Gastroesophageal sphincter (tissue), 3 donors: ENCODE measurements at regions not wholly inside any gene's neighbourhood (a gene's known extent, or its start where the extent isn't known, plus 50 kb on each side); places are given as distances from the start of the nearest gene placed in this dataset.

Source experiments
- CTCF ChIP-seq, 4 experiments: fragments of 200-600 bp in 2 of 4; fragments of 450-650 bp in 2 of 4; sonication (generic) in 1 of 4; IDR thresholded peaks; one replicate each; pipeline ENCODE4 v1.5.1; 2017 to 2019; ENCODE audit warnings: antibody characterized with exemption in 4 of 4, mild to moderate bottlenecking in 2 of 4, moderate library complexity in 2 of 4
- EP300 ChIP-seq: sonication (generic); formaldehyde crosslinking; IDR thresholded peaks from one replicate; pipeline ENCODE4 v1.6.1; 2017; ENCODE audit warnings: antibody characterized with exemption, mild to moderate bottlenecking
- POLR2A ChIP-seq, 2 donors: fragments of 450-650 bp; IDR thresholded peaks; one replicate each; pipeline ENCODE4 v1.6.1; 2017; ENCODE audit warnings: antibody characterized with exemption in 2 of 2, mild to moderate bottlenecking in 2 of 2, moderate library complexity in 1 of 2
- POLR2AphosphoS5 ChIP-seq: sonication (generic); formaldehyde crosslinking; IDR thresholded peaks from one replicate; pipeline ENCODE4 v1.6.1; 2017; ENCODE audit warnings: antibody characterized with exemption

- TF ChIP-seq CTCF (IDR thresholded peaks at IDR 0.05) (no peak), POLR2A (IDR thresholded peaks at IDR 0.05) (no peak), EP300 (no peak), POLR2AphosphoS5 (no peak)
Measured at GRCh38 chr22:48262596-48263430, 1500.4 kb downstream of the TBC1D22A start.
